ENCODE measurements at regions not wholly inside any gene's neighbourhood (a gene's known extent, or its start where the extent isn't known, plus 50 kb on each side); places are given as distances from the start of the nearest gene placed in this dataset.

DNA sequence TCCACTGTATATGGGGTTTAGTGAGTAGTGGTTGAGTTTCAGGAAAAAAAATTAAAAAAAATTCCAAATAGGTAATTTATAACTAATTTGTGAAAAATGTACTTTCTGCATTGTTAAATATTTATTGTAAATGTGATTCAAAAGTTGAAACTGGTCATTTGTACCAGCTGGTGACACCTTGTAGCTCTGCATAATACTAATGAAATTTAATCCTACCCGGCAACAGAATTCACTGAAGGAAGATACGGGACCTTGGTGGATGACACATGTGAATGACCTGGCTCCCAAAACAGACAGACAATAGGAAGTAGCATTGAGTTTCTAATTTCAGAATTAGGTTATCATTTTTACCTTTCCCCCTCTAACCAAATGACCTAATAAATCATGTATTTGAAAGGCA lies 73.8 kb downstream of the SLITRK6 start:
- TF ChIP-seq CTCF (IDR thresholded peaks at IDR 0.05 in 4 of 5, conservative IDR thresholded peaks at IDR 0.05 in 1 of 5), result no peak
- no peak for TF ChIP-seq POLR2A (IDR thresholded peaks at IDR 0.05)
